BE2C (cell line): ENCODE measurements at regions not wholly inside any gene's neighbourhood (a gene's known extent, or its start where the extent isn't known, plus 50 kb on each side); places are given as distances from the start of the nearest gene placed in this dataset.
"Not testable (repeated sequence)": the region's sequence is repeated elsewhere in the genome, so short reads cannot be mapped to it uniquely, and the experiment has no call there.

Experiments used
- DNase-seq: peaks from one replicate; pipeline ENCODE4 v3.0.0-alpha.2; 2020
- H3K27me3 ChIP-seq: fragments of 250-450 bp; sonication (Bioruptor Pico); 2 replicates; pipeline ENCODE4 v1.5.1; 2020; ENCODE audit warnings: mild to moderate bottlenecking
- H3K36me3 ChIP-seq: fragments of 250-450 bp; sonication (Bioruptor Pico); 2 replicates; pipeline ENCODE4 v1.5.1; 2020; ENCODE audit warnings: mild to moderate bottlenecking
- H3K4me1 ChIP-seq: fragments of 250-450 bp; sonication (Bioruptor Pico); 2 replicates; pipeline ENCODE4 v1.5.1; 2020
- H3K4me3 ChIP-seq: 2 replicates; pipeline ENCODE4 v1.5.1; 2011; ENCODE audit warnings: low read depth, low read length
- H3K9me3 ChIP-seq: fragments of 250-450 bp; sonication (Bioruptor Pico); 2 replicates; pipeline ENCODE4 v1.5.1; 2020
- CTCF ChIP-seq: IDR thresholded peaks from 2 replicates; pipeline ENCODE4 v1.5.1; 2012; ENCODE audit warnings: mild to moderate bottlenecking, low read depth, low read length

- Histone ChIP-seq H3K9me3 (no peaks in the 10 kb centered on the region), H3K4me3 (no peak overlapping the region), H3K27me3 (no peaks in the 10 kb centered on the region), H3K36me3 (no peaks in the 10 kb centered on the region), H3K4me1 (no peaks in the 10 kb centered on the region)
- TF ChIP-seq CTCF: no peak
- DNase-seq: no peak
These were observed 120.3 kb downstream of the BUB3 start for GRCh38 chr10:123274306-123275135.

- no peaks in the 10 kb centered on the region for H3K4me1 ChIP-seq
- TF ChIP-seq CTCF: no peak
- H3K4me3 ChIP-seq: no peak overlapping the region
- no peaks in the 10 kb centered on the region for H3K27me3 ChIP-seq
- DNase-seq: no peak
- no peaks in the 10 kb centered on the region for H3K36me3 ChIP-seq
- H3K9me3 ChIP-seq: no peaks in the 10 kb centered on the region
These were observed 120.9 kb downstream of the BUB3 start for GRCh38 chr10:123275136-123275564.

- DNase-seq: no peak
- Histone ChIP-seq H3K27me3 (no peaks in the 10 kb centered on the region), H3K4me1 (no peaks in the 10 kb centered on the region), H3K4me3 (no peak overlapping the region), H3K9me3 (no peaks in the 10 kb centered on the region), H3K36me3 (no peaks in the 10 kb centered on the region)
- no peak for TF ChIP-seq CTCF
These were observed 124.2 kb downstream of the BUB3 start for GRCh38 chr10:123278445-123278844.

- H3K4me1 ChIP-seq, H3K36me3 ChIP-seq, DNase-seq, H3K4me3 ChIP-seq, H3K9me3 ChIP-seq, H3K27me3 ChIP-seq: not testable (repeated sequence)
These were observed 129.2 kb downstream of the BUB3 start for GRCh38 chr10:123283371-123283770.

- Histone ChIP-seq H3K9me3 (no peaks in the 10 kb centered on the region), H3K36me3 (no peaks in the 10 kb centered on the region), H3K4me3 (no peak overlapping the region), H3K4me1 (peaks cover 7% of the 10 kb centered on the region), H3K27me3 (no peaks in the 10 kb centered on the region)
- no peak for DNase-seq
- TF ChIP-seq CTCF: peak; percentile 48
These were observed 129.8 kb downstream of the BUB3 start for GRCh38 chr10:123284022-123284421.

GRCh38 chr10:123287594-123288247 is 133.5 kb downstream of the BUB3 start:
- peaks cover 7% of the 10 kb centered on the region for H3K4me1 ChIP-seq
- H3K36me3 ChIP-seq: no peaks in the 10 kb centered on the region
- no peak overlapping the region for H3K4me3 ChIP-seq
- no peaks in the 10 kb centered on the region for H3K27me3 ChIP-seq
- no peaks in the 10 kb centered on the region for H3K9me3 ChIP-seq
- DNase-seq: peak; percentile 38
- TF ChIP-seq CTCF: no peak
